ENCODE measurements at regions not wholly inside any gene's neighbourhood (a gene's known extent, or its start where the extent isn't known, plus 50 kb on each side); places are given as distances from the start of the nearest gene placed in this dataset.
A peak's percentile ranks its signal among the peaks of the same experiment; 100 is the strongest.
"Not testable (repeated sequence)": the region's sequence is repeated elsewhere in the genome, so short reads cannot be mapped to it uniquely, and the experiment has no call there.

- no peak overlapping the region for H3K27ac ChIP-seq
- TF ChIP-seq CTCF (IDR thresholded peaks at IDR 0.05) (no peak), ZFX (IDR thresholded peaks at IDR 0.05; ENCODE audit: borderline replicate concordance) (no peak)
Measured at GRCh38 chr1:182157187-182157586, 95.7 kb upstream of the ZNF648 start.

- H3K27ac ChIP-seq, result not testable (repeated sequence)
Measured at GRCh38 chr1:182154425-182154824, 92.9 kb upstream of the ZNF648 start.

- no peak overlapping the region for H3K27ac ChIP-seq
- TF ChIP-seq ZFX (IDR thresholded peaks at IDR 0.05; ENCODE audit: borderline replicate concordance) (no peak), CTCF (IDR thresholded peaks at IDR 0.05) (no peak)
Measured at GRCh38 chr1:182149411-182149965, 88.0 kb upstream of the ZNF648 start.

- no peak overlapping the region for H3K27ac ChIP-seq
- TF ChIP-seq CTCF (IDR thresholded peaks at IDR 0.05) (no peak), ZFX (IDR thresholded peaks at IDR 0.05; ENCODE audit: borderline replicate concordance) (no peak)
Measured at GRCh38 chr1:182147951-182148350, 86.4 kb upstream of the ZNF648 start.

GRCh38 chr1:182147136-182147820 is 85.8 kb upstream of the ZNF648 start:
- no peak overlapping the region for H3K27ac ChIP-seq
- TF ChIP-seq ZFX (IDR thresholded peaks at IDR 0.05; ENCODE audit: borderline replicate concordance) (no peak), CTCF (IDR thresholded peaks at IDR 0.05) (no peak)

GRCh38 chr1:182146286-182146685 is 84.8 kb upstream of the ZNF648 start:
- TF ChIP-seq ZFX (IDR thresholded peaks at IDR 0.05; ENCODE audit: borderline replicate concordance), result no peak
- TF ChIP-seq CTCF (IDR thresholded peaks at IDR 0.05), result no peak
- no peak overlapping the region for H3K27ac ChIP-seq

- peak overlapping the region; percentile 39 for H3K27ac ChIP-seq
- no peak for TF ChIP-seq ZFX (IDR thresholded peaks at IDR 0.05; ENCODE audit: borderline replicate concordance)
- TF ChIP-seq CTCF (IDR thresholded peaks at IDR 0.05), result no peak
Measured at GRCh38 chr1:182145441-182145840, 83.9 kb upstream of the ZNF648 start.

GRCh38 chr1:182144646-182145030 is 83.1 kb upstream of the ZNF648 start:
- peak overlapping the region; percentile 39 for H3K27ac ChIP-seq
- TF ChIP-seq ZFX (IDR thresholded peaks at IDR 0.05; ENCODE audit: borderline replicate concordance) (no peak), CTCF (IDR thresholded peaks at IDR 0.05) (no peak)
